ENCODE measurements at regions not wholly inside any gene's neighbourhood (a gene's known extent, or its start where the extent isn't known, plus 50 kb on each side); places are given as distances from the start of the nearest gene placed in this dataset.

- TF ChIP-seq POLR2A (IDR thresholded peaks at IDR 0.05) (no peak), CTCF (IDR thresholded peaks at IDR 0.05 in 4 of 5, conservative IDR thresholded peaks at IDR 0.05 in 1 of 5) (no peak)
Observed at GRCh38 chr15:97892167-97892938, 68.2 kb upstream of the ARRDC4 start.

Measured in gastrocnemius medialis (tissue), 4 donors.